Renal pelvis (tissue), 1 donor: ENCODE measurements at regions not wholly inside any gene's neighbourhood (a gene's known extent, or its start where the extent isn't known, plus 50 kb on each side); places are given as distances from the start of the nearest gene placed in this dataset.

ENCODE experiments used
- DNase-seq: peaks from one replicate; pipeline ENCODE4 v3.0.0-alpha.2; 2013

- DNase-seq = no peak
Observed at GRCh38 chr4:20302336-20302735, 50.6 kb downstream of the SLIT2 start.

GRCh38 chr4:20305976-20306375 is 54.3 kb downstream of the SLIT2 start:
- DNase-seq = no peak

GRCh38 chr4:20311856-20312255 is 60.2 kb downstream of the SLIT2 start:
- no peak for DNase-seq

- DNase-seq = no peak
Observed at GRCh38 chr4:20313237-20314030, 61.7 kb downstream of the SLIT2 start.

- no peak for DNase-seq
Observed at GRCh38 chr4:20317424-20317985, 65.8 kb downstream of the SLIT2 start.

GRCh38 chr4:20318001-20318908 is 66.5 kb downstream of the SLIT2 start:
- no peak for DNase-seq

- no peak for DNase-seq
Observed at GRCh38 chr4:20318909-20319277, 67.2 kb downstream of the SLIT2 start.

GRCh38 chr4:20319825-20320612 is 68.3 kb downstream of the SLIT2 start:
- DNase-seq = no peak

- DNase-seq = no peak
Observed at GRCh38 chr4:20323991-20324390, 72.3 kb downstream of the SLIT2 start.

GRCh38 chr4:20326460-20326859 is 74.8 kb downstream of the SLIT2 start:
- no peak for DNase-seq

- DNase-seq = no peak
Observed at GRCh38 chr4:20326977-20327376, 75.3 kb downstream of the SLIT2 start.

GRCh38 chr4:20327808-20328207 is 76.1 kb downstream of the SLIT2 start:
- DNase-seq = no peak

GRCh38 chr4:20331642-20332041 is 79.9 kb downstream of the SLIT2 start:
- no peak for DNase-seq

- no peak for DNase-seq
Observed at GRCh38 chr4:20333141-20333715, 81.5 kb downstream of the SLIT2 start.

GRCh38 chr4:20337261-20337664 is 85.6 kb downstream of the SLIT2 start:
- DNase-seq = no peak

GRCh38 chr4:20338841-20339240 is 87.1 kb downstream of the SLIT2 start:
- DNase-seq = no peak

- peak; percentile 68 for DNase-seq
Observed at GRCh38 chr4:20341134-20341738, 89.5 kb downstream of the SLIT2 start.

GRCh38 chr4:20347531-20347930 is 95.8 kb downstream of the SLIT2 start:
- DNase-seq = no peak

GRCh38 chr4:20348411-20348810 is 96.7 kb downstream of the SLIT2 start:
- DNase-seq = no peak

GRCh38 chr4:20351360-20352162 is 99.9 kb downstream of the SLIT2 start:
- DNase-seq = no peak

GRCh38 chr4:20352163-20352431 is 100.4 kb downstream of the SLIT2 start:
- no peak for DNase-seq
